Adrenal gland (tissue), 5 donors: ENCODE measurements at regions not wholly inside any gene's neighbourhood (a gene's known extent, or its start where the extent isn't known, plus 50 kb on each side); places are given as distances from the start of the nearest gene placed in this dataset.

Experiments
- CTCF ChIP-seq, 6 experiments: fragments of 450-650 bp in 4 of 6; fragments of 200-600 bp in 2 of 6; sonication (generic) in 1 of 6; IDR thresholded peaks; 1 replicate in 5 of 6; 2 replicates in 1 of 6; pipeline versions ENCODE4 v1.5.1 to v1.8.0; 2016 to 2021; ENCODE audit warnings: antibody characterized with exemption in 6 of 6, mild to moderate bottlenecking in 2 of 6, moderate library complexity in 1 of 6
- POLR2A ChIP-seq, 2 donors: fragments of 450-650 bp; IDR thresholded peaks; one replicate each; pipeline ENCODE4 v1.6.1; 2017; ENCODE audit warnings: antibody characterized with exemption in 2 of 2, mild to moderate bottlenecking in 2 of 2, moderate library complexity in 1 of 2
- donor health status: DM: no; HTN: no; CAD: no.

DNA sequence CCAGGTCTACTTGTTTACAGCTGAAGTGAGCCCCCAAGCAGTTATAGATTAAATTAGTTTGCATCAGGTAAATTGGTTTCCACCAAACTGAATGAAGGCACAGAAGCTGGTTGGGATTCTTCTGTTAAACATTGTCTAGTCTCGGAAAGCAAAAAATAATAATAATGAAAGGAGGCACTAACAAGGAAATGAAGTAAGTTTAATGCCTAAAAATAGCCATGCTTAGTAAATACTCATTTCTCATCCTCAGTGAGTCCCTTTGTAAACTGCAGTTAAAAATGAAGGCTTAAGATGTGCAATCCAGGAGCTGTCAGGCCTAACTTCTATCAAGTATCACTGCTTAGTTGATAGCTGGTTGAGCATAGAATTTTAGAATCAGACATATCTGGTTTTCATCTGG is 113.5 kb downstream of the BTG1 start:
- TF ChIP-seq CTCF (IDR thresholded peaks at IDR 0.05), result no peak
- no peak for TF ChIP-seq POLR2A (IDR thresholded peaks at IDR 0.05)
